Fibroblast of peridontal ligament (primary cell): ENCODE measurements at regions not wholly inside any gene's neighbourhood (a gene's known extent, or its start where the extent isn't known, plus 50 kb on each side); places are given as distances from the start of the nearest gene placed in this dataset.

Experiments used
- DNase-seq: peaks from one replicate; pipeline ENCODE4 v3.0.0-alpha.2; 2010; ENCODE audit errors: extremely low read depth

GRCh38 chr5:44659334-44659733 lies 149.4 kb upstream of the MRPS30 start:
- no peak for DNase-seq

DNA sequence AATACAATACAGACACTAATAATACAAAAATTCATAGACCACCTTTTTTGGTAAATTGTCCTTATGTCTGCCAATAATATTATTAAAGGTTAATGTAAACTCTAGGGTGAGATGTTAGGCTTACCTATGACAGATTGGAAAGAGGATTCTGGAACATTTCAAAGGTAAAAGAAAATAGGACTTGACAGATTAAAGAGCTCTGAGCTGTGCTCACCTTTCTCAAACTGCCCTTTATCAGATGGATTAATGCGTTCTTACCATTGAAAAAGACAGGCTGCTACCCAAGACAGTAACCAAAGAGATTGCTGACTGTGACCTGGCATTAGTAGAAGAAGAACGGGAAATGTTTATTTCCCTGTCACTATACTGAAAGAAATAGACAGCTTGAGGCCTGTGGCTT lies 156.1 kb upstream of the MRPS30 start:
- DNase-seq = no peak

DNA sequence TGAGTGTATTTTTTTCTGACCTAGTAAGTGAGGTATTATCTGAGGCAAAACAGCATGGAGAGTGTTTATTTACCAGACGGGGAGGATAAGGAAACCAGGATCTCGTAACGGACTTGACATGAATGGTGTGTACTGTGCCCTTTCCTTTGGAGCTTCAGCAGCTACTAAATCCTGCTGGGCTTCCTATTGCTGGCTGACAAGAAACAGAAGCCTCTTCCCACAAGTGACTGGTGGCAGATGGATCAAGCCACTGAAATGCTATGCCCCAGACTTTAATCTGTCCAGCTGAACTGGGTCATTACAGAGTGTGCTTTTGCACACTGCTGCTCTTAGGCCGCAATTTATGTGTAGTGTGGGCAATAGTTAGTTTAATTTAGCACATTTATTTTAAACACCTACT lies 162.7 kb upstream of the MRPS30 start:
- no peak for DNase-seq

DNA sequence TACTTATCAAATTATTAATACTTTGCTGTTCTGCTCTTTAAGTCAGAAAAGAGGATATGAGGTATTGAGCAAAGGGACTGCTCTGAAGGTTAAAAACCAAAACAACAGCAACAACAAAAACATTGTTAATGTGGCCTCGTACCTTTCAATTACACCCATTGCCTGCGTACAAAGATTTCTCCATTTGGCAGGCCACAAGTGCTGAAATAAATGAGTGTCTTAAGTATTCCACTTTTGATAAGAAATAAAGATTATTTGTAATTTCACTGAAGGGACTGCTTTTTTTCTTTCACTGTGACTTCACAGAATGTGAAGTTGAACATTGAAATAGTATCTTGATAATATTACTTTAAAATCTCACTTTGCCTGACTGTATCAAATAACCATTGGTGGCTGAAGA lies 163.2 kb upstream of the MRPS30 start:
- DNase-seq = no peak

DNA sequence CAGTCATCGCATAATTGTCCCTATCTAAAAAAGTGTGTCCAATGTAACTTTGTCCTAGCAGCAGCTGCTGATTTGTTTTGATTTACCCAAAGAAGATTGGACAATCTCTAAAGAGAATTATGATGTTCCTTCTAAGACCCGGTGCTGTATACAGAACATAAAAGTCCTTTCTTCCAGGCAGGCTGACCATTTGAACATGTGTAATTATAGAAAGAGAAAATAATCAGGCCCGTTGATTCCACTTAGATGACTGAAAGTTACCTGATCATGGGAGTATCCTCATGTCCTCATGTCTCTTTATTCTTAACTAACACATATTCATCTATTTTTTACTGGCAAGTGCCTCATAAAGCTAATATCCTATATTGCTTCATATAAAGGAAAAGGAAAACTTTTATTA lies 164.1 kb upstream of the MRPS30 start:
- DNase-seq = no peak

DNA sequence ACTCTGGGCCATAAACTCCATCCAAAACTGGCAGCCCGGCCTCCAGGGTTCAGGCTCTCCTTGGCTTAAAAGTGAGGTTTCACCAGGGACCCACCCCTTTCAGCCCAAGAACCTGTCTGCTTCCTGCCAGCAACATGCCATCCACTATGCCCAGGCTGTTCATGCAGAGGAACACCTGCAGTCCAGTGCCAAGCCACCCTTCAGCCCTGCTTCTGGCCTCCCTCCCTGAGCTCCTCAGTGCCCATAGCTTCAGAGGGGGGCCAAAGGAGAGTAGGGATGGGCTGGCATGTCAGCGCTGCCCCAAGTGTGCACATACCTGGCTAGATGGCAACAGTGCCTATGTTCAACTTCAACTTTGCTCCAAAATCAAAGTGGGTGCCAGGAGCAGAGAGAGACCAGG lies 166.9 kb upstream of the MRPS30 start:
- DNase-seq = no peak

DNA sequence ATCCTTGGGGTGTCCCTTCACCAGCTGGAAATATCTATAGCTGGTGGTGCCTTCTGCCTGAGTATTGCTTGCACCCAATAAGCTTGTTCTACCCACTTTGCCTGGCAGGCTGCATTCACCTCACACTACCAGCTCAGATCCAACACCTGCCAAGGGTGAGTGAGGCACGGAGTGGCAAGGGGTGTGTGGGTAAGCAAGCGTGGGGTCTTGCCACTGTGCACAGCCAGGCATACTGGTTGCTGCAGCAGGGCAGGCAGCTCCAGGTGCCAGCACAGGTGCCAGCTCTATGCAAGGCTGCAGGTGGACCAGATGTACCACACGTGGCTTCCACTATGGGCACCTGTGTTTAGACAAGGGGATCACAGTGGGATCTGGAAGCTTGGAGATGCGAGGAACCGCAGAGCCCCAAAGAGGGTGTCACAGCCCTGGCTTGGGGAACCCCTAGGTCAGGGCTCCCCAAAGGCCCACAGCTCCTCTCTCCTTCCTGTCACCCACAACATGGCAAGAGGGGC lies 167.7 kb upstream of the MRPS30 start:
- no peak for DNase-seq

DNA sequence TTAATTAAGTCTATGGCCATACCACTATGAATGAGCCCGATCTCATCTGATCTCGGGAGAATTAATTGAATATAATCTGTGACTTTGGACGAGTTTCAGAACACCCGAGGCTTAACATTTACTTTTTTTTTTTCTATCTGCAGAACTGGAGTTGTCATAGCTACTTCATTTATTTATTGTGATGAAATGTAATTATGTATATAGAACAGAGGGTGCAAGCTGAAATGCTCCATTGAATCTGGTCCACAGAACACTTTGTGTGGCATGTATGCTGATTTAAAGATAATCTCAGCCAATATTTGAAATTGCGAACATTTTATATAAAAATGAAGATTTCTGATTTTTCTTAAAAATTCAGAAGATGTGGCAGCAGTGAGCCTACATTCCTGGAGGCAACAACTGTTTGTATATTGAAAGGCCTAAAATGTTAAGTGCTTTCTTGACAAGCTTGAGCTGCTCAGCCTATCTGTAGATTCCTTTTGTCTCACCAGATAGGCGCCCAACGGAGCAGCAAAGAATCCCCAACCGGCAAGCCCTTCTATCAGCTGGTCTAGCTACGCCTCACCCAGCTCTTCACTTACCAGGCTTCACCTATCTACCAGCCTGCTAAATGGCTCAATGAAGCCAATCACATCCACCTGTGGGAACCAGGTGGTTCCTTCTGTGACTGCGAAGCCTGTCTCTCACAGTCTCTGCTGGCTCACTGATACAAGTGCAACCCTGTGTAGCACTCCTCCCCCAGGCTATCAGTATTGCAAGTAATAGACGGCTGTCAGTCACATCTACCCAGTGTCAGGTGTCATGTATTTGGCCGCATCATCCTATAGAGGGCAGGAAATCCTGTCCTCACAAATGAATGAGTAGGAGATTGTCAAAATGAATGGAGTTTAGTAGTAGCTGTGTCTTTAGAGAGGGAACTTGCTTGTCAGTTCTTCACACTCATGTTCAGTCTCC lies 170.6 kb upstream of the MRPS30 start:
- DNase-seq = no peak

DNA sequence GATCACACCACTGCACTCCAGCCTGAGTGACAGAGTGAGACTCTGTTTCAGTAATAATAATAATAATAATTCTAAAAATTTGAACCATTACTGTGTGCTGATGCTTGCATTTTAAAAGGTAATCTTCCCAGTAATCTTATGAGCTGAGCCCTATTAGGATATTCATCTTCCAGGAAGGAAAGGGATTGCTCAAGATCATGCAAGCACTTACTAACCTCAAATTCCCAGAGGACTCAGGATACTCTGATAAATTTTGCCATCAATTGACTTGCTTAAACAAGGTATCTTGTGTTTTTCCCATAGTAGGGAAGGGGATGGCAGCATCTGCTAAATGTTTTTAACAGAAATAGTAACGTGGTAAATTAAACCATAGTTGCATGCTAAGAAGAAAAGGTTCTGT lies 176.4 kb upstream of the MRPS30 start:
- no peak for DNase-seq

- no peak for DNase-seq
Measured at GRCh38 chr5:44626846-44627245, 181.9 kb upstream of the MRPS30 start.

GRCh38 chr5:44622331-44622730 lies 186.4 kb upstream of the MRPS30 start:
- DNase-seq = no peak

- DNase-seq = no peak
Measured at GRCh38 chr5:44619875-44620610, 188.7 kb upstream of the MRPS30 start.

GRCh38 chr5:44614845-44615244 lies 193.9 kb upstream of the MRPS30 start:
- DNase-seq = no peak

- DNase-seq = no peak
Measured at GRCh38 chr5:44613936-44614335, 194.8 kb upstream of the MRPS30 start.

GRCh38 chr5:44605926-44606325 lies 202.8 kb upstream of the MRPS30 start:
- DNase-seq = no peak

DNA sequence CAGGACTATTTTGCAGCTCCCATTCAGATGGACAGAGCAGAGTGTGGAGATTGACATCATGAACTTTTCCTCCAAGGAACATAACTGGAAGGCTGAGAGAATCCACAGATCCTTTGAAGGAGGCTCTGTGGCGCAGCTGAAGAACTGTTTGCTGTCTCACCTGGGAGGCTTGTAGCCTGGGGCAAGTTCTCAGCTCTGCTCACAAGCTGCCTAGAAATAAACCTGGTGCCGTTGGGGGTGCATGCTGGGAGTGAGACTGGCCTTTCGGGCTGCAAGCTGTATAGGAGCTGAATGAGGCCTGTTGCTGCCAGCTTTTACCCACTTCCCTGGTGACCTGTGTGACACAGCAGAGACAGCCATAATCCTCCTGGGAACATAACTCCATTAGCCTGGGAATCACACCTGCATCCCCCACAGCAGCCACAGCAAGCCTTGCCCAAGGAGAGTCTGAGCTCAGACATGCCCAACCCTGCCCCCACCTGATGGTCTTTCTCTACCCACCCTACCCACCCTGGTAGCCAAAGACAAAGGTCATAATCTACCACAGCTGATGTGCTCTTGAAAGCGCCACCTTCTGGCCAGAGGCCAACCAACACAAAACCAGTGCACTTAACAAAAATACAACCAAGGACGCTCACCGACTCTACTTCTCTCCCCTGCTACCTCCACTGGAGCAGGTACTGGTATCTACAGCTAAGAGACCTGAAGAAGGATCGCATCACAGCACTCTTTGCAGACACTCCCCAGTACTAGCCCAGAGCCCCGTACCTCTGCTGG lies 205.1 kb upstream of the MRPS30 start:
- DNase-seq = no peak

- DNase-seq = no peak
Measured at GRCh38 chr5:44574678-44575077, 185.5 kb upstream of the FGF10 start.

GRCh38 chr5:44568519-44568918 lies 179.3 kb upstream of the FGF10 start:
- DNase-seq = no peak

DNA sequence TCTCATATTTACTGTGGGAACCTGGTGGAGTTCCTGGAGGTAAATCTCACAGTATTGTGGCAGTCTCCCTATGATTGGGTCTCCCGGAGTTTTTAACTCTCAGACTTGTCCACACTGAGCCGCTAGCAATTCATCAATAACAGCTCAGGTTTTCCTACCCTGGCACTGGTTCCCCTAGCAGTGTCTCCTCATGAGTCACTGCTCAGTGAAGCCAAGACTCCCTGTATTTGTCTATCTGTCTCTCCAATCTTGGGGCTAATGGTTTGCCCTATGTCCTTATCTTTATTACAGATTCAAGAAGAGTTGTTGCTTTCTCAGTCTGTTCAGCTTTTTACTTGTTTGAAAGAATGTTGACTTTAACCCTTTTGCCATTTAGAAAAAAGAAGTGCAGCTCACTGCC lies 176.7 kb upstream of the FGF10 start:
- no peak for DNase-seq

DNA sequence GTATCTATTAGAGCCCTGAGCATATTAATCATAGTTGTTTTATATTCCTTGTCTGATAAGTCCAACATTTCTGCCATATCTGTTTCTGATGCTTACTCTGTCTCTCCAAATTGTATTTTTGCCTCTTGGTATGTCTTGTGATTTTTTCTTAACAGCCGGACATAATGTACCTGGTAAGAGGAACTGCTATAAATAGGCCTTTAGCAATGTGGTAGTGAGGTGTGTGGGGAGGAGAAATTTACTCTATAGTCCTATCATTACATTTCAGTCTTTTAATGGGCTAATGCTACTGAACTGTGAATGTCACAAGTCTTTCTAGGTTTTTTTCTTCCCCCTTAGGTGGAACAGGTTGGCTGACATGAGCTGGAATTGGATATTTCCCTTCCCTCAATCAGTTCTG lies 176.1 kb upstream of the FGF10 start:
- DNase-seq = no peak

GRCh38 chr5:44546286-44546685 lies 157.1 kb upstream of the FGF10 start:
- DNase-seq = peak; percentile 55

GRCh38 chr5:44543511-44543910 lies 154.3 kb upstream of the FGF10 start:
- DNase-seq = no peak
